ENCODE measurements at regions not wholly inside any gene's neighbourhood (a gene's known extent, or its start where the extent isn't known, plus 50 kb on each side); places are given as distances from the start of the nearest gene placed in this dataset.

- Mint-ChIP-seq H3K4me1 (peaks cover 9% of the 10 kb centered on the region), H3K9me3 (peaks cover 40% of the 10 kb centered on the region), H3K27me3 (ENCODE audit: low read depth) (peaks cover 4% of the 10 kb centered on the region), H3K4me3 (no peak overlapping the region), H3K27ac (no peak overlapping the region), H3K36me3 (peaks cover 29% of the 10 kb centered on the region)
- ATAC-seq: no peak
- no peak for DNase-seq (ENCODE audit: low spot score)
- no peak for TF ChIP-seq ZNF425 (CRISPR knock-in tag; conservative IDR thresholded peaks at IDR 0.05)
- no peak for TF ChIP-seq EMX1 (CRISPR knock-in tag; IDR thresholded peaks at IDR 0.05)
- TF ChIP-seq NR3C1 (CRISPR knock-in tag; conservative IDR thresholded peaks at IDR 0.05; ENCODE audit: low read depth): no peak
- no peak for TF ChIP-seq TEAD1 (CRISPR knock-in tag; IDR thresholded peaks at IDR 0.05)
- no peak for TF ChIP-seq ZNF532 (CRISPR knock-in tag; IDR thresholded peaks at IDR 0.05; ENCODE audit: borderline replicate concordance)
- no peak for TF ChIP-seq ZNF219 (CRISPR knock-in tag; IDR thresholded peaks at IDR 0.05; ENCODE audit: borderline replicate concordance)
- no peak for TF ChIP-seq PREB (CRISPR knock-in tag; IDR thresholded peaks at IDR 0.05; ENCODE audit: borderline replicate concordance)
- TF ChIP-seq IRF1 (CRISPR knock-in tag; IDR thresholded peaks at IDR 0.05): no peak
- TF ChIP-seq RORB (CRISPR knock-in tag; IDR thresholded peaks at IDR 0.05): no peak
- no peak for TF ChIP-seq E2F4 (CRISPR knock-in tag; IDR thresholded peaks at IDR 0.05; ENCODE audit: borderline replicate concordance, low read depth)
- TF ChIP-seq SMAD4 (CRISPR knock-in tag; IDR thresholded peaks at IDR 0.05): no peak
- TF ChIP-seq ARID4B (CRISPR knock-in tag; IDR thresholded peaks at IDR 0.05; ENCODE audit: borderline replicate concordance): no peak
- ChIA-PET CTCF (no interaction called here), POLR2A (no interaction called here)
Measured at GRCh38 chr2:129812654-129813053, 166.8 kb upstream of the RAB6C start.
